SU-DHL-6 (cell line): ENCODE measurements at regions not wholly inside any gene's neighbourhood (a gene's known extent, or its start where the extent isn't known, plus 50 kb on each side); places are given as distances from the start of the nearest gene placed in this dataset.

Source experiments
- H2AFZ ChIP-seq: fragments of 200-600 bp; sonication (generic); 2 replicates; pipeline ENCODE4 v1.6.1; 2014; ENCODE audit warnings: low read depth, mild to moderate bottlenecking, moderate library complexity, mixed read lengths, antibody characterized with exemption, low read length; ENCODE audit not compliant: severe bottlenecking
- H3F3A ChIP-seq: fragments of 200-600 bp; shearing (Covaris generic); 2 replicates; pipeline ENCODE4 v1.6.0; 2016; ENCODE audit warnings: antibody characterized with exemption, mild to moderate bottlenecking; ENCODE audit not compliant: insufficient read depth
- H3K27ac ChIP-seq: fragments of 200-600 bp; sonication (generic); 2 replicates; pipeline ENCODE4 v1.5.1; 2016; ENCODE audit warnings: low read depth, mild to moderate bottlenecking, low read length, moderate library complexity, mixed read lengths
- H3K27me3 ChIP-seq: fragments of 200-600 bp; sonication (generic), shearing (Covaris generic); 2 replicates; pipeline ENCODE4 v1.6.0; 2014; ENCODE audit warnings: mild to moderate bottlenecking, low read length
- H3K36me3 ChIP-seq: fragments of 200-600 bp; sonication (generic); 2 replicates; pipeline ENCODE4 v1.6.1; 2014; ENCODE audit warnings: mild to moderate bottlenecking, low read length, mixed read lengths
- H3K4me2 ChIP-seq: fragments of 300-600, 200-600 bp; shearing (Covaris generic), sonication (generic); 2 replicates; pipeline ENCODE4 v1.6.0; 2014; ENCODE audit warnings: low read length, low read depth, mild to moderate bottlenecking; ENCODE audit not compliant: poor library complexity, severe bottlenecking
- H3K4me3 ChIP-seq: fragments of 200-600 bp; sonication (generic); 2 replicates; pipeline ENCODE4 v1.5.1; 2014; ENCODE audit warnings: antibody characterized with exemption, low read length, mild to moderate bottlenecking, mixed read lengths; ENCODE audit not compliant: insufficient read depth, poor library complexity, severe bottlenecking
- H3K79me2 ChIP-seq: fragments of 200-600 bp; sonication (generic); 2 replicates; pipeline ENCODE4 v1.6.1; 2014; ENCODE audit warnings: mild to moderate bottlenecking, low read length, moderate library complexity; ENCODE audit not compliant: insufficient read depth
- H3K9ac ChIP-seq: fragments of 200-600 bp; sonication (generic); 2 replicates; pipeline ENCODE4 v1.7.0; 2014; ENCODE audit warnings: mild to moderate bottlenecking, low read length
- H3K9me2 ChIP-seq: fragments of 200-600 bp; sonication (generic); replicated peaks from 2 replicates; pipeline ENCODE4 v1.6.1; 2014; ENCODE audit warnings: low read length; ENCODE audit not compliant: insufficient read depth
- H3K9me3 ChIP-seq: fragments of 200-600 bp; sonication (generic); 2 replicates; pipeline ENCODE4 v1.6.1; 2014; ENCODE audit warnings: low read length, mixed read lengths; ENCODE audit not compliant: insufficient read depth
- H4K20me1 ChIP-seq: fragments of 200-600 bp; sonication (generic); 2 replicates; pipeline ENCODE4 v1.6.1; 2014; ENCODE audit warnings: low read depth, mild to moderate bottlenecking, antibody characterized with exemption, low read length, moderate library complexity, mixed read lengths
- CTCF ChIP-seq: fragments of 200-600 bp; sonication (generic); IDR thresholded peaks from one replicate; pipeline ENCODE4 v1.5.1; 2017; ENCODE audit warnings: antibody characterized with exemption, mild to moderate bottlenecking, low read length, moderate library complexity; ENCODE audit not compliant: insufficient read depth, poor library complexity, severe bottlenecking
- EZH2phosphoT487 ChIP-seq: fragments of 200-600 bp; sonication (generic), shearing (Covaris generic); conservative IDR thresholded peaks from 2 replicates; pipeline ENCODE4 v1.6.1; 2018; ENCODE audit warnings: mild to moderate bottlenecking, antibody characterized with exemption, low read length, moderate library complexity, mixed read lengths

- H2AFZ ChIP-seq: no peak overlapping the region
- TF ChIP-seq EZH2phosphoT487: no peak
- no peak for TF ChIP-seq CTCF
- H3K27me3 ChIP-seq: no peaks in the 10 kb centered on the region
- H3K9me2 ChIP-seq: no peaks in the 10 kb centered on the region
- no peak overlapping the region for H3K4me2 ChIP-seq
- no peaks in the 10 kb centered on the region for H4K20me1 ChIP-seq
- 0 out of 2 replicates have a peak, but pooled peaks cover 4% of the 10 kb centered on the region for H3F3A ChIP-seq
- no peak overlapping the region for H3K27ac ChIP-seq
- H3K79me2 ChIP-seq: no peaks in the 10 kb centered on the region
- H3K36me3 ChIP-seq: no peaks in the 10 kb centered on the region
- no peak overlapping the region for H3K4me3 ChIP-seq
- H3K9me3 ChIP-seq: no peaks in the 10 kb centered on the region
- no peak overlapping the region for H3K9ac ChIP-seq
These were observed 80.4 kb upstream of the MORC3 start for GRCh38 chr21:36239585-36239984.

GRCh38 chr21:36241717-36242116 is 78.3 kb upstream of the MORC3 start:
- H3K9me3 ChIP-seq: no peaks in the 10 kb centered on the region
- no peaks in the 10 kb centered on the region for H4K20me1 ChIP-seq
- no peak overlapping the region for H3K4me2 ChIP-seq
- H3K27me3 ChIP-seq: no peaks in the 10 kb centered on the region
- no peak overlapping the region for H3K4me3 ChIP-seq
- no peaks in the 10 kb centered on the region for H3K9me2 ChIP-seq
- no peak overlapping the region for H2AFZ ChIP-seq
- TF ChIP-seq CTCF: no peak
- no peak for TF ChIP-seq EZH2phosphoT487
- no peak overlapping the region for H3K27ac ChIP-seq
- H3F3A ChIP-seq: 0 out of 2 replicates have a peak, but pooled peaks cover 4% of the 10 kb centered on the region
- no peaks in the 10 kb centered on the region for H3K36me3 ChIP-seq
- no peaks in the 10 kb centered on the region for H3K79me2 ChIP-seq
- H3K9ac ChIP-seq: no peak overlapping the region

GRCh38 chr21:36245115-36245514 is 74.9 kb upstream of the MORC3 start:
- Histone ChIP-seq H3F3A (0 out of 2 replicates have a peak, but pooled peaks cover 4% of the 10 kb centered on the region), H3K4me2 (no peak overlapping the region), H3K79me2 (no peaks in the 10 kb centered on the region), H3K9me3 (no peaks in the 10 kb centered on the region), H3K36me3 (no peaks in the 10 kb centered on the region), H3K27ac (no peak overlapping the region), H4K20me1 (no peaks in the 10 kb centered on the region), H3K4me3 (no peak overlapping the region), H3K9me2 (no peaks in the 10 kb centered on the region), H3K9ac (no peak overlapping the region), H3K27me3 (no peaks in the 10 kb centered on the region), H2AFZ (no peak overlapping the region)
- TF ChIP-seq CTCF (no peak), EZH2phosphoT487 (no peak)
